GM20000 (cell line): ENCODE measurements at regions not wholly inside any gene's neighbourhood (a gene's known extent, or its start where the extent isn't known, plus 50 kb on each side); places are given as distances from the start of the nearest gene placed in this dataset.

Experiments
- DNase-seq: peaks from one replicate; pipeline ENCODE4 v3.0.0; 2012; ENCODE audit warnings: low spot score
- TF ChIP-seq, protein P1 (sequence below): IDR thresholded peaks from 2 replicates; pipeline ENCODE4 v1.5.1; 2012; ENCODE audit warnings: mild to moderate bottlenecking, control low read depth; ENCODE audit errors: extremely low read depth, missing control alignments

DNA sequence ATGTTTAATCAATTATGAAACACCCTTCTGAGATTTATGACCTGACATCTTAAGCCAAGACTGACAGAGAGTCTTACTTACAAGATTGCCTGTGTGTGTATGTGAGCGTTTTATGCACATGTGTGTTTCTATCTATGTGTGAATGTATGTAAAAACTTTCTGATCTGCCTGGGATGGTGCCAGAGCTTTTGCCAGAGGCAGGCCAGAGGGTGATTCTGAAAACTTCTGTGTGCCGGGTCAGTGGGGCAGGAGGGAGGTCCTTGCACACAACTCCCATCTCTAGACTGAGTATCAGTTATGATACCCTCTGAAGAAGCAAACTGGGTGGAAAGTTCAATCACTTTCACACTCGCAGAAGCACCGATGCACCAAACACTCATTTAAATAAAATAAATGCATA lies 335.0 kb upstream of the NT5C1B start:
- no peak for DNase-seq
- TF ChIP-seq, protein P1, sequence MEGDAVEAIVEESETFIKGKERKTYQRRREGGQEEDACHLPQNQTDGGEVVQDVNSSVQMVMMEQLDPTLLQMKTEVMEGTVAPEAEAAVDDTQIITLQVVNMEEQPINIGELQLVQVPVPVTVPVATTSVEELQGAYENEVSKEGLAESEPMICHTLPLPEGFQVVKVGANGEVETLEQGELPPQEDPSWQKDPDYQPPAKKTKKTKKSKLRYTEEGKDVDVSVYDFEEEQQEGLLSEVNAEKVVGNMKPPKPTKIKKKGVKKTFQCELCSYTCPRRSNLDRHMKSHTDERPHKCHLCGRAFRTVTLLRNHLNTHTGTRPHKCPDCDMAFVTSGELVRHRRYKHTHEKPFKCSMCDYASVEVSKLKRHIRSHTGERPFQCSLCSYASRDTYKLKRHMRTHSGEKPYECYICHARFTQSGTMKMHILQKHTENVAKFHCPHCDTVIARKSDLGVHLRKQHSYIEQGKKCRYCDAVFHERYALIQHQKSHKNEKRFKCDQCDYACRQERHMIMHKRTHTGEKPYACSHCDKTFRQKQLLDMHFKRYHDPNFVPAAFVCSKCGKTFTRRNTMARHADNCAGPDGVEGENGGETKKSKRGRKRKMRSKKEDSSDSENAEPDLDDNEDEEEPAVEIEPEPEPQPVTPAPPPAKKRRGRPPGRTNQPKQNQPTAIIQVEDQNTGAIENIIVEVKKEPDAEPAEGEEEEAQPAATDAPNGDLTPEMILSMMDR = no peak

DNA sequence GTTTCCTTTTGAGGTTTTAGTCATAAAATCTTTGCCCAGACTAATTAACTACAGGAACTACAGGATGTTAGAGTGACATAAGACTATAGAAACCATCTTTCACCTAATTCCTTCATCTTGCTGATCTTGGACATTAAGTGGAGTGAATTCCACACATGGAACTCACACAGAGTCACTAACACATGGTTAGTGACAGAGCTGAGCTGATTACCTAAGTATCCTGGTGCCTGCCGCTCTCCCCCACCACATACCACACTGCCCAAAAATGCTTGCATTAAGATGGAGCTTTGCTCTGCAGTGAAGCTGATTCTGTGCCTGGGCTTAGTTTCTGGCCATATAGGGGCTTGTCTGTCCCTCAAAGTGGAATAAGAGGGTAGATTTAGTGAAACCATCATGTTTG lies 332.9 kb upstream of the NT5C1B start:
- no peak for DNase-seq
- TF ChIP-seq, protein P1 = no peak

DNA sequence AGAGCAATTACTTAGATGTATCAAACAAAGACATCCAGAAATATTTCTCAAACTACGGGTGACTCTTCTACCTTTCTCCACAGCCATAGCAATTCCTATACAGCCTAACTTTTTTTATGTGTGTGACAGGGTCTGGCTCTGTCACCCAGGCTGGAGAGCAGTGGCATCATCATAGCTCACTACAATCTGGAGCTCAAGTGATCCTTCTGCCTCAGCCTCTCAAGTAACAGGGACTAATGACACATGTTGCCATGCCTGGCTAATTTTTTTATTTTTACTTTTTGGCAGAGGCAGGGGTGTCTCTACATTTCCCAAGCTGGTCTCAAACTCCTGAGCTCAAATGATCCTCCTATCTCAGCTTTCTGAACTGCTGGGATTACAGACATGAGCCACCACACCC lies 328.9 kb upstream of the NT5C1B start:
- TF ChIP-seq, protein P1 = no peak
- no peak for DNase-seq

DNA sequence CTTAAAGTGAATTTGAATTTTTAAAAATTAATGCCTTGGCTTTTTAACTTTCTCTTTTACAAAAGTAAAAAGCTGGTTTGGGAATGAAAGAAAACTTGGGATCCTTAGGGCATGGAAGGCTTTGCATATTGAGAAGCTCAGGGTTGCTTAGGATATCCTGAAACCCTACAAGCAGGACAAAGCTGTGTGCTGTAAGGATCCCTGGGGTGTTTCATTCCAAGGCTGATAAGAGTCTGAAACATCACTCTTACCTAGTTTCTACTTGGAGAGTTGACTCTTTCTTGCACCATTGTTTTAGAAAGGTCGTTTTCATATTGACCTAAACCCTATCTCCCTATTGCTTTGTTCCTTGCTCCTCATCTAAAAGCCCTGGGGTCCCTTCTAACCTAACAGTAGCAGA lies 325.9 kb upstream of the NT5C1B start:
- TF ChIP-seq, protein P1 = no peak

DNA sequence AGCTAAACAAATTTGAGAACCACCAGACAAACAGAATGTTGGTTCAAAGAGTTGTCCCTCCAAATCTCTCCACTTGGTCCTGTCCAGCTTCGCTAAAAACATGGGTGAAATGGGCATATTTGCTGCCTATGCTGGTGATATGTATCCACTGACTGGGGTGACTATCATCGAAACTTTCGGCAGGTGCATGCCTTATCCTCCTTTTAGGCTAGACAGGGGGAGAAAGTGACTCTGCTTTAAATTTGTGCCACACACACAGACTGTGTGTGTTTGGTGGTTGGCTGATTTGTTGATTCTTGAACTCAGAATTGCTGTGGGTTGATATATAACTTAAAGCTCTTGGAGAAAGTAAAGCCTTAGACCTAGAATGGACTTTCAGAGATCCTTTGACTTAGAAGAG lies 324.1 kb upstream of the NT5C1B start:
- TF ChIP-seq, protein P1 = no peak
- no peak for DNase-seq

More for the DNA sequence above, 325.9 kb upstream of the NT5C1B start:
- DNase-seq = no peak

DNA sequence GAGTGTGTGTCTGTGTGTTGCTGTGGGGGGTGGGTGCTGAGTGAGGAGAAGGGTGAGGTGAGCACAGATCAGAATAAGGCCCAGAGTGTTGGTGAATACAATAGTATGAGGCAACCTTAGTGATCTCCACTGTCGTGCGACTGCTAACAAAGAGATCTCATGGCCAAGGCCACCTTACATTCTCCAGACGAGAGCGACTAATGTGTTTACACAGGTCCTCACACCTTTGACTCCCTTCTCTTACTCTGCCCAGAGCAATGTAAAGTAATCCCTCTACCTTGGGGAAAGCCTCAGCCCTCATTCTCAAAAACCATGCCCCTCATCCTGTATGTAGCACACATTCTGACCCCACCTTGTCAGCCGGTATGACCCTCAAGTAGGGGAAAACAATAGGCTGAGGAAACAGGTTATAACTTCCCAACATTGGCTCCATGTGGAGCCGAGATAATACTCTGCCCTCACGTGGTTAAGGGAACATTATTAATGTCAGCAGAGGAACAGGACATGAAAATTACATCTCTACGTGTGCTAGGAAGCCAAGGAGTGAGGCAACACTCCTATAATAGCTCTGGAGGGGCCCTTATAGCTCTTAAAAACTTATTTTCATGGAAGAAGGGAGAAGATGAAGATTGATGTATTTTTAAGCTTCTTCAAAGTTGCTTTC lies 323.0 kb upstream of the NT5C1B start:
- no peak for DNase-seq

DNA sequence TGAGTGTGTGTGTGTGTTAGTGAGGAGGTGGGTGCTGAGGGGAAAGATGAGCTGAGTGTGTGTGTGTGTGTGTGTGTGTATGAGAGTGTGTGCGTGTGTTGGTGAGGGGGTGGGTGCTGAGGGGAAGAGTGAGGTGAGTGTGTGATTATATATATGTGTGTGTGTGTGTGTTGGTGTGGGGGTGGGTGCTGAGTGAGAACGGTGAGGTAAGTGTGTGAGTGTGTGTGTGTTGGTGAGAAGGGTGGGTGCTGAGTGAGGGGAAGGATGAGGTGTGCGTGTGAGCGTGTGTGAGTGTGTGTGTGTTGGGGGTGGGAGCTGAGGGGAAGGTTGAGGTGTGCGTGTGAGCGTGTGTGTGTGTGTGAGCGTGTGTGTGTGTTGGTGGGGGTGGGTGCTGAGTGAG lies 322.0 kb upstream of the NT5C1B start:
- no peak for DNase-seq
- TF ChIP-seq, protein P1 = no peak

More for the DNA sequence above, 323.0 kb upstream of the NT5C1B start:
- TF ChIP-seq, protein P1 = no peak
